ENCODE measurements at regions not wholly inside any gene's neighbourhood (a gene's known extent, or its start where the extent isn't known, plus 50 kb on each side); places are given as distances from the start of the nearest gene placed in this dataset.

DNA sequence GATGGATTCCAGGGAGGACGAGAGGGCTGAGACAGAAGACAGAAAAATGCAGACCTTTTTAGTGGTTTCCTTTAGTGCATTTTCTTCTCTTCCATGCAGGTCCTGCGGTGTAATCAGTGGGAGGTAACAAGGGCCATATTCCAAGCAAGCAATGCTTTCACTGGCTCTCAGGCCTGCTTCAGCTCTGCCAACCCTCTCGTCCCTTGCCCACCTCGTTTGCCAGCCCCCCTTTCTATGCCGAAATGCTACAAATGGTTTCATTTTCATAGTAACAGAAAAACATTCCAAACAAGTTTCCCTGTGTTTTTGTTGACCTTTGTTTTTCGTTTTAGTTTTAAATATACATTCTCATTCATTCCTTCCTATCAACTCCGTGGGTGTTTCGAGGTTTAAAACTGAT lies 443.1 kb downstream of the TTLL7 start:
- TF ChIP-seq, protein P1, sequence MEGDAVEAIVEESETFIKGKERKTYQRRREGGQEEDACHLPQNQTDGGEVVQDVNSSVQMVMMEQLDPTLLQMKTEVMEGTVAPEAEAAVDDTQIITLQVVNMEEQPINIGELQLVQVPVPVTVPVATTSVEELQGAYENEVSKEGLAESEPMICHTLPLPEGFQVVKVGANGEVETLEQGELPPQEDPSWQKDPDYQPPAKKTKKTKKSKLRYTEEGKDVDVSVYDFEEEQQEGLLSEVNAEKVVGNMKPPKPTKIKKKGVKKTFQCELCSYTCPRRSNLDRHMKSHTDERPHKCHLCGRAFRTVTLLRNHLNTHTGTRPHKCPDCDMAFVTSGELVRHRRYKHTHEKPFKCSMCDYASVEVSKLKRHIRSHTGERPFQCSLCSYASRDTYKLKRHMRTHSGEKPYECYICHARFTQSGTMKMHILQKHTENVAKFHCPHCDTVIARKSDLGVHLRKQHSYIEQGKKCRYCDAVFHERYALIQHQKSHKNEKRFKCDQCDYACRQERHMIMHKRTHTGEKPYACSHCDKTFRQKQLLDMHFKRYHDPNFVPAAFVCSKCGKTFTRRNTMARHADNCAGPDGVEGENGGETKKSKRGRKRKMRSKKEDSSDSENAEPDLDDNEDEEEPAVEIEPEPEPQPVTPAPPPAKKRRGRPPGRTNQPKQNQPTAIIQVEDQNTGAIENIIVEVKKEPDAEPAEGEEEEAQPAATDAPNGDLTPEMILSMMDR (IDR thresholded peaks at IDR 0.05; ENCODE audit: low read depth, low read length): no peak
- TF ChIP-seq POLR2A (IDR thresholded peaks at IDR 0.05; ENCODE audit: extremely low read depth, insufficient read length) (no peak), MAX (IDR thresholded peaks at IDR 0.05; ENCODE audit: low read depth, low read length) (no peak)

Measured in NB4 (cell line).